GM12878 (cell line): ENCODE measurements at regions not wholly inside any gene's neighbourhood (a gene's known extent, or its start where the extent isn't known, plus 50 kb on each side); places are given as distances from the start of the nearest gene placed in this dataset.

Source experiments
- ATAC-seq: fragments of 200-7000 bp; cut with Tn5 transposase; 3 replicates; pipeline ENCODE4 v1.9.1; 2020; ENCODE audit warnings: mild to moderate bottlenecking, moderate library complexity
- BruUV-seq: library from RNA; stranded (reverse); fragments of 400-500 nt; replicated peaks from 2 replicates; lab custom pipeline; 2021; lab: Mats Ljungman, UMichigan
- CTCF ChIA-PET: fragments of 300-600 bp; sonication (Branson Sonifier 250); formaldehyde crosslinking; extraction: SDS; loops from one replicate; lab custom pipeline; 2021; ENCODE audit warnings: inconsistent platforms; lab: Yijun Ruan, JAX
- POLR2A ChIA-PET: fragments of 350-600 bp; formaldehyde crosslinking; extraction: SDS; loops from one replicate; lab custom pipeline; 2021; ENCODE audit warnings: inconsistent platforms; lab: Charles Lee
- RAD21 ChIA-PET: fragments of 300-600 bp; sonication (Branson Sonifier 250); formaldehyde crosslinking; loops from one replicate; lab custom pipeline; 2023; ENCODE audit warnings: antibody characterized with exemption; ENCODE audit not compliant: unreplicated experiment; lab: Charles Lee
- SMC1A ChIA-PET: fragments of 300-600 bp; sonication (Branson Sonifier 250); formaldehyde crosslinking; loops from one replicate; lab custom pipeline; 2023; ENCODE audit not compliant: unreplicated experiment, uncharacterized antibody; lab: Charles Lee
- DNase-seq: peaks from one replicate; pipeline ENCODE4 v3.0.0-alpha.2; 2011; ENCODE audit warnings: low read depth, low spot score
- FAIRE-seq: peaks from 3 replicates; lab custom pipeline; 2011; peaks lifted over from hg19 to GRCh38; lab: Jason Lieb, UNC
- H2AFZ ChIP-seq: 2 replicates; pipeline ENCODE4 v1.6.0; 2011; ENCODE audit warnings: low read depth, low read length, control low read depth; ENCODE audit not compliant: control insufficient read depth
- H3K27ac ChIP-seq: 2 replicates; pipeline ENCODE4 v1.5.1; 2011; ENCODE audit warnings: control low read depth; ENCODE audit not compliant: control insufficient read depth, insufficient read depth
- H3K27me3 ChIP-seq, 2 experiments: replicated peaks in 1 of 2; 2 replicates each; pipeline versions ENCODE4 v1.6.0 to v1.6.1; 2011; ENCODE audit warnings: low read length in 1 of 2; ENCODE audit not compliant: control insufficient read depth in 2 of 2, insufficient read depth in 2 of 2
- H3K36me3 ChIP-seq, 2 experiments: 2 replicates each; pipeline ENCODE4 v1.5.1; 2011; ENCODE audit warnings: low read length in 1 of 2; ENCODE audit not compliant: control insufficient read depth in 2 of 2, insufficient read depth in 2 of 2
- H3K4me1 ChIP-seq: 2 replicates; pipeline ENCODE4 v1.6.1; 2011; ENCODE audit warnings: mild to moderate bottlenecking, low read length, moderate library complexity, mixed read lengths; ENCODE audit not compliant: control insufficient read depth, insufficient read depth
- H3K4me2 ChIP-seq: 2 replicates; pipeline ENCODE4 v1.6.0; 2011; ENCODE audit warnings: control low read depth; ENCODE audit not compliant: control insufficient read depth, insufficient read depth
- H3K4me3 ChIP-seq: fragments of 200-600 bp; sonication (generic); 2 replicates; pipeline ENCODE4 v1.5.1; 2016
- H3K79me2 ChIP-seq: 2 replicates; pipeline ENCODE4 v1.6.0; 2011; ENCODE audit warnings: low read length; ENCODE audit not compliant: control insufficient read depth, insufficient read depth
- H3K9ac ChIP-seq: 2 replicates; pipeline ENCODE4 v1.8.0; 2011; ENCODE audit warnings: low read length, control low read depth, mixed read lengths; ENCODE audit not compliant: control insufficient read depth, insufficient read depth
- H3K9me3 ChIP-seq: replicated peaks from 3 replicates; pipeline ENCODE4 v1.5.1; 2011; ENCODE audit warnings: mild to moderate bottlenecking, low read length; ENCODE audit not compliant: control insufficient read depth, insufficient read depth
- H4K20me1 ChIP-seq: 2 replicates; pipeline ENCODE4 v1.6.0; 2011; ENCODE audit not compliant: control insufficient read depth, insufficient read depth
- ASH2L ChIP-seq: fragments of 300-600, 200-600 bp; sonication (generic); IDR thresholded peaks from 2 replicates; pipeline ENCODE4 v1.6.1; 2017; ENCODE audit warnings: low read depth, mild to moderate bottlenecking, borderline replicate concordance
- BCLAF1 ChIP-seq: fragments of 450-650 bp; IDR thresholded peaks from 2 replicates; pipeline ENCODE4 v1.6.1; 2017; ENCODE audit warnings: antibody characterized with exemption, mild to moderate bottlenecking, moderate library complexity
- BRCA1 ChIP-seq: IDR thresholded peaks from 2 replicates; pipeline ENCODE4 v1.6.1; 2011; ENCODE audit warnings: low read depth, low read length, improper control_type of control experiment
- CEBPB ChIP-seq, 2 experiments: fragments of 150-350 bp in 1 of 2; IDR thresholded peaks; 2 replicates each; pipeline ENCODE4 v1.6.1; 2012 to 2014; ENCODE audit warnings: low read depth in 2 of 2, low read length in 2 of 2, borderline replicate concordance in 1 of 2, inconsistent platforms in 1 of 2
- E2F8 ChIP-seq: fragments of 450-650 bp; IDR thresholded peaks from 2 replicates; pipeline ENCODE4 v1.6.1; 2018; ENCODE audit warnings: mild to moderate bottlenecking, low read depth, moderate library complexity; ENCODE audit not compliant: partially characterized antibody
- LARP7 ChIP-seq: fragments of 450-650 bp; IDR thresholded peaks from 2 replicates; pipeline ENCODE4 v1.6.1; 2017; ENCODE audit warnings: mild to moderate bottlenecking
- MEF2A ChIP-seq: IDR thresholded peaks from 2 replicates; pipeline ENCODE4 v1.6.1; 2011; ENCODE audit warnings: low read depth, mild to moderate bottlenecking, low read length, moderate library complexity; ENCODE audit not compliant: insufficient read depth
- POLR2AphosphoS2 ChIP-seq: IDR thresholded peaks from 2 replicates; pipeline ENCODE4 v1.6.1; 2011; ENCODE audit warnings: low read depth, mild to moderate bottlenecking, low read length, improper control_type of control experiment, moderate library complexity
- POU2F2 ChIP-seq: IDR thresholded peaks from 3 replicates; pipeline ENCODE4 v1.6.1; 2011; ENCODE audit warnings: low read depth, mild to moderate bottlenecking, low read length, borderline replicate concordance
- RFX5 ChIP-seq: IDR thresholded peaks from 2 replicates; pipeline ENCODE4 v1.6.1; 2011; ENCODE audit warnings: low read depth, low read length, improper control_type of control experiment
- SMAD1 ChIP-seq: fragments of 450-650 bp; IDR thresholded peaks from 2 replicates; pipeline ENCODE4 v1.6.1; 2018; ENCODE audit warnings: mild to moderate bottlenecking, low read depth; ENCODE audit not compliant: partially characterized antibody
- TCF3 ChIP-seq: IDR thresholded peaks from 2 replicates; pipeline ENCODE4 v1.6.1; 2012; ENCODE audit warnings: low read depth, mild to moderate bottlenecking, low read length, borderline replicate concordance; ENCODE audit not compliant: insufficient read depth
- WGBS: methylation state at CpG from one replicate; pipeline ENCODE4 v1.1.6; 2016; ENCODE audit warnings: low lambda C conversion rate; ENCODE audit not compliant: insufficient replicate concordance, insufficient coverage; ENCODE audit errors: missing lambda C conversion rate; 5-methylcytosine and 5-hydroxymethylcytosine counted together
- in situ Hi-C: fragments of 300-500 bp; cut with MboI; formaldehyde crosslinking; loops from 9 replicates; pipeline ENCODE4 v1.14.3; 2018; ENCODE audit warnings: mixed read lengths
- intact Hi-C: fragments of 100-400 bp; cut with micrococcal nuclease; formaldehyde crosslinking; loops from one replicate; pipeline ENCODE4 v1.14.2; 2022; ENCODE audit not compliant: unreplicated experiment
- TF ChIP-seq, protein P1 (sequence below), 3 experiments: IDR thresholded peaks in 2 of 3; conservative IDR thresholded peaks in 1 of 3; 2 replicates each; pipeline ENCODE4 v1.5.1; 2011; ENCODE audit warnings: low read depth in 3 of 3, low read length in 3 of 3, mild to moderate bottlenecking in 3 of 3, control low read depth in 2 of 3, moderate library complexity in 2 of 3, inconsistent platforms in 1 of 3, mixed read lengths in 1 of 3; ENCODE audit not compliant: control insufficient read depth in 2 of 3, insufficient read depth in 1 of 3; ENCODE audit errors: extremely low read depth in 1 of 3
- TF ChIP-seq, protein P2 (sequence below): IDR thresholded peaks from 2 replicates; pipeline ENCODE4 v1.6.1; 2011; ENCODE audit warnings: borderline replicate concordance, low read depth, mild to moderate bottlenecking, moderate library complexity, low read length; ENCODE audit not compliant: insufficient read depth, poor library complexity, severe bottlenecking

DNA sequence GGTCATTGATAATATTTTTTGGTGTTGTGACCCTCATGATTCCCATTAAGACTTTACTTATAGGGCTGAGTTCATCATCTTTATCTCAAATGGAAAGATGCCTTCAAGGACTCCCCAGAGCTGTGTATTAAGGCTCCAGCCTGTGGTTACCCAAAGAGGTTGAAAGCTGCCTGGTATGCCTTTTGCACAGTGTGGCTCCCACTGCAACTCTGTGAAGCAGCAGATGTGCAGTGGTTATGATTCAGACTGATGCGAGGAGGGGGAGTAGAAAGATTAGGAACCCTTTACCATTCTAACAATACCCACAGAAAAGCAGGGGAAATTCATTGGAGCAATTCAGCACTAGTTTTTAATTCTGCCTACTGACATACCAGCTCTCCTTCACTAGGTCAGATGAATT, 560.0 kb downstream of the INSC start:
- H3K27me3 ChIP-seq = no peaks in the 10 kb centered on the region
- no peak overlapping the region for H2AFZ ChIP-seq
- H3K36me3 ChIP-seq = no peaks in the 10 kb centered on the region
- ATAC-seq (no peak), FAIRE-seq (no peak), DNase-seq (no peak)
- no peak overlapping the region for H3K27ac ChIP-seq
- TF ChIP-seq ASH2L = no peak
- TF ChIP-seq, protein P1, sequence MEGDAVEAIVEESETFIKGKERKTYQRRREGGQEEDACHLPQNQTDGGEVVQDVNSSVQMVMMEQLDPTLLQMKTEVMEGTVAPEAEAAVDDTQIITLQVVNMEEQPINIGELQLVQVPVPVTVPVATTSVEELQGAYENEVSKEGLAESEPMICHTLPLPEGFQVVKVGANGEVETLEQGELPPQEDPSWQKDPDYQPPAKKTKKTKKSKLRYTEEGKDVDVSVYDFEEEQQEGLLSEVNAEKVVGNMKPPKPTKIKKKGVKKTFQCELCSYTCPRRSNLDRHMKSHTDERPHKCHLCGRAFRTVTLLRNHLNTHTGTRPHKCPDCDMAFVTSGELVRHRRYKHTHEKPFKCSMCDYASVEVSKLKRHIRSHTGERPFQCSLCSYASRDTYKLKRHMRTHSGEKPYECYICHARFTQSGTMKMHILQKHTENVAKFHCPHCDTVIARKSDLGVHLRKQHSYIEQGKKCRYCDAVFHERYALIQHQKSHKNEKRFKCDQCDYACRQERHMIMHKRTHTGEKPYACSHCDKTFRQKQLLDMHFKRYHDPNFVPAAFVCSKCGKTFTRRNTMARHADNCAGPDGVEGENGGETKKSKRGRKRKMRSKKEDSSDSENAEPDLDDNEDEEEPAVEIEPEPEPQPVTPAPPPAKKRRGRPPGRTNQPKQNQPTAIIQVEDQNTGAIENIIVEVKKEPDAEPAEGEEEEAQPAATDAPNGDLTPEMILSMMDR (IDR thresholded peaks at IDR 0.05 in 2 of 3, conservative IDR thresholded peaks at IDR 0.05 in 1 of 3; ENCODE audit: control insufficient read depth in 2 of 3, extremely low read depth in 1 of 3, insufficient read depth in 1 of 3, low read depth in 3 of 3, low read length in 3 of 3) = no peak
- no peak for TF ChIP-seq BCLAF1
- no peak for TF ChIP-seq RFX5
- TF ChIP-seq SMAD1 = no peak
- no peak for TF ChIP-seq POU2F2
- no peak for TF ChIP-seq MEF2A
- TF ChIP-seq POLR2AphosphoS2 = no peak
- no peak for TF ChIP-seq E2F8
- no peak for TF ChIP-seq BRCA1
- TF ChIP-seq, protein P2, sequence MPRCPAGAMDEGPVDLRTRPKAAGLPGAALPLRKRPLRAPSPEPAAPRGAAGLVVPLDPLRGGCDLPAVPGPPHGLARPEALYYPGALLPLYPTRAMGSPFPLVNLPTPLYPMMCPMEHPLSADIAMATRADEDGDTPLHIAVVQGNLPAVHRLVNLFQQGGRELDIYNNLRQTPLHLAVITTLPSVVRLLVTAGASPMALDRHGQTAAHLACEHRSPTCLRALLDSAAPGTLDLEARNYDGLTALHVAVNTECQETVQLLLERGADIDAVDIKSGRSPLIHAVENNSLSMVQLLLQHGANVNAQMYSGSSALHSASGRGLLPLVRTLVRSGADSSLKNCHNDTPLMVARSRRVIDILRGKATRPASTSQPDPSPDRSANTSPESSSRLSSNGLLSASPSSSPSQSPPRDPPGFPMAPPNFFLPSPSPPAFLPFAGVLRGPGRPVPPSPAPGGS = no peak
- TF ChIP-seq TCF3 = no peak
- no peak for TF ChIP-seq LARP7
- no peak for TF ChIP-seq CEBPB (IDR thresholded peaks at IDR 0.05; ENCODE audit: borderline replicate concordance in 1 of 2, low read depth in 2 of 2, low read length in 2 of 2)
- intact Hi-C loops (no loop called here), in situ Hi-C loops (no loop called here)
- no peaks in the 10 kb centered on the region for H4K20me1 ChIP-seq
- CTCF ChIA-PET = interaction anchor here (0.6 kb wide), 1 partner anchor 294 kb away, joined by 3 read pairs; no protein-coding TSS in a partner anchor
- H3K4me2 ChIP-seq = no peak overlapping the region
- H3K4me1 ChIP-seq = no peaks in the 10 kb centered on the region
- no TSS peak for BruUV-seq
- RAD21 ChIA-PET = no interaction called here
- H3K9ac ChIP-seq = no peak overlapping the region
- SMC1A ChIA-PET = no interaction called here
- POLR2A ChIA-PET = no interaction called here
- 11% methylated on average over 1 of the region's 1 CpG for WGBS
- no peaks in the 10 kb centered on the region for H3K79me2 ChIP-seq
- no peak overlapping the region for H3K4me3 ChIP-seq
- H3K9me3 ChIP-seq = no peaks in the 10 kb centered on the region
